Fibroblast of villous mesenchyme (primary cell): ENCODE measurements at regions not wholly inside any gene's neighbourhood (a gene's known extent, or its start where the extent isn't known, plus 50 kb on each side); places are given as distances from the start of the nearest gene placed in this dataset.
"Not testable (repeated sequence)": the region's sequence is repeated elsewhere in the genome, so short reads cannot be mapped to it uniquely, and the experiment has no call there.

Experiments
- DNase-seq: peaks from one replicate; pipeline ENCODE4 v3.0.0-alpha.2; 2010; ENCODE audit warnings: low read depth
- H3K4me3 ChIP-seq: 2 replicates; pipeline ENCODE4 v1.5.1; 2011; ENCODE audit warnings: low read depth, mild to moderate bottlenecking, low read length
- TF ChIP-seq, protein P1 (sequence below): IDR thresholded peaks from 2 replicates; pipeline ENCODE4 v1.5.1; 2012; ENCODE audit warnings: low read depth, mild to moderate bottlenecking, low read length; ENCODE audit not compliant: insufficient read depth

DNA sequence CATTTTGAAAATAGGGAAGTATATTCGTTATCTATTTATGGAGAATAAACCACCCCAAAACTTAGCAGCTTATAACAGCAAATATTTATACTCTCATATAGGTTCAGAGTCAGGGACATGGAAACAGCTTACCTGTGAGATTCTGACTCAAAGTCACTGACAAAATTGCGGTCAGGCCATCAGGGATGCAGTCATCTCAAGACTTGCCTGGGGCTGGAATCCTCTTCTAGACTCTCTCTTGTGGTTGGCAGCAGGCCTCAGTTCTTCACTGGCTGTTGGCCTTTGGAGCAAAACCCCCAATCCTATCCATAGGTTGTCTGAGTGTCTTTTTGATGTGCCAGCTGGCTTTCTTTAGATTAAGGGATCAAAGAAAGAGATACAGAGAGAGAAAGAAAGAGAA is 275.6 kb downstream of the SEC61B start:
- TF ChIP-seq, protein P1, sequence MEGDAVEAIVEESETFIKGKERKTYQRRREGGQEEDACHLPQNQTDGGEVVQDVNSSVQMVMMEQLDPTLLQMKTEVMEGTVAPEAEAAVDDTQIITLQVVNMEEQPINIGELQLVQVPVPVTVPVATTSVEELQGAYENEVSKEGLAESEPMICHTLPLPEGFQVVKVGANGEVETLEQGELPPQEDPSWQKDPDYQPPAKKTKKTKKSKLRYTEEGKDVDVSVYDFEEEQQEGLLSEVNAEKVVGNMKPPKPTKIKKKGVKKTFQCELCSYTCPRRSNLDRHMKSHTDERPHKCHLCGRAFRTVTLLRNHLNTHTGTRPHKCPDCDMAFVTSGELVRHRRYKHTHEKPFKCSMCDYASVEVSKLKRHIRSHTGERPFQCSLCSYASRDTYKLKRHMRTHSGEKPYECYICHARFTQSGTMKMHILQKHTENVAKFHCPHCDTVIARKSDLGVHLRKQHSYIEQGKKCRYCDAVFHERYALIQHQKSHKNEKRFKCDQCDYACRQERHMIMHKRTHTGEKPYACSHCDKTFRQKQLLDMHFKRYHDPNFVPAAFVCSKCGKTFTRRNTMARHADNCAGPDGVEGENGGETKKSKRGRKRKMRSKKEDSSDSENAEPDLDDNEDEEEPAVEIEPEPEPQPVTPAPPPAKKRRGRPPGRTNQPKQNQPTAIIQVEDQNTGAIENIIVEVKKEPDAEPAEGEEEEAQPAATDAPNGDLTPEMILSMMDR: no peak
- no peak overlapping the region for H3K4me3 ChIP-seq
- DNase-seq: no peak

DNA sequence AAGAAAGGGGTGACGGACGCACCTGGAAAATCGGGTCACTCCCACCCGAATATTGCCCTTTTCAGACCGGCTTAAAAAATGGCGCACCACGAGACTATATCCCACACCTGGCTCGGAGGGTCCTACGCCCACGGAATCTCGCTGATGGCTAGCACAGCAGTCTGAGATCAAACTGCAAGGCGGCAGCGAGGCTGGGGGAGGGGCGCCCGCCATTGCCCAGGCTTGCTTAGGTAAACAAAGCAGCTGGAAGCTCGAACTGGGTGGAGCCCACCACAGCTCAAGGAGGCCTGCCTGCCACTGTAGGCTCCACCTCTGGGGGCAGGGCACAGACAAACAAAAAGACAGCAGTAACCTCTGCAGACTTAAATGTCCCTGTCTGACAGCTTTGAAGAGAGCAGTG is 276.9 kb downstream of the SEC61B start:
- H3K4me3 ChIP-seq, DNase-seq: not testable (repeated sequence)

DNA sequence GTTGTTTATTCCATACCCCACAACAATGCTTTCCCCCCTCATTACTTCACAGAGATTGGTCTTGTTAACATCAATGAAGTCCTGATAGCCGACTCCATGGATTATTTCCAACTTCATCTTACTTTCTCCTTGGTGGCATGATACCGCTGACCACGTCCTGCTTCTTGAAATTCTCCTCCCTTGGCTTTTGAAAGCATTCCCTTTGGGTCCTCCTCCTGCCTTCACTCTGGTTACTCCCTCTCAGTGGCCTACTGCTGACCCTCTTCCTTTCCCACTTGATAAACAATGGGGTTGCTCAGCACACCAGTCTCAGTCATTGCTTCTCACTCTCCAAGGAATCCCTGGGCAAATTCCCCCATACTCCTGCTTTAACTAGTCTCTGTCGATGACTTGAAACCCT is 283.9 kb downstream of the SEC61B start:
- no peak for DNase-seq
- TF ChIP-seq, protein P1: no peak
- H3K4me3 ChIP-seq: no peak overlapping the region

DNA sequence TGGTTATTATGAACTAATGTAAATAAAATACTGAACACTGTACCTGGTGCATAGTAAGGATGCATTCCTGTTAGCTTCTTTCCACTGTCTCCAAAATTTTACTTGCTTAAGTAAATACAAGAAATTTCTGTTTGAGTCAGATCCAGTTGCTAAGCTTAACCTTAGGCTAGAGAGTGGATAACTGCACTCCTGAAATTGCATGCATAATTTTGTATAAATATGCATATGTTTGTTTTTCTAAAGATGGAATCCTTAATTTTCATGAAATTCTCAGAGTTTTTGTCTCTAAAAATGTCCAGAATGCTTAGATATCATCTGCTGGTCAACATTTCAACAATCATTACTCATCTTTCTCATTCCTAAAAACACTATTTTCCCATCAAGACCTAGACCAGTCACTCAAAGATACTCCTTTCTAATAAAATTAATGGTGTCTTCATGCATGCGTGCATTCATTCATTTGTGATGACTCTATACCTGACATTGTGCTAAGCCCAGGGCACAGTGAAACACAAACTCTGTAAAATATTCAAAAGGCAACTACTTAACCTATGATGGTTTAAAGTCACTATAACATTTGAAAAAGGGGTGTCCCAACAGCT is 284.8 kb downstream of the SEC61B start:
- DNase-seq: no peak
- TF ChIP-seq, protein P1: no peak

DNA sequence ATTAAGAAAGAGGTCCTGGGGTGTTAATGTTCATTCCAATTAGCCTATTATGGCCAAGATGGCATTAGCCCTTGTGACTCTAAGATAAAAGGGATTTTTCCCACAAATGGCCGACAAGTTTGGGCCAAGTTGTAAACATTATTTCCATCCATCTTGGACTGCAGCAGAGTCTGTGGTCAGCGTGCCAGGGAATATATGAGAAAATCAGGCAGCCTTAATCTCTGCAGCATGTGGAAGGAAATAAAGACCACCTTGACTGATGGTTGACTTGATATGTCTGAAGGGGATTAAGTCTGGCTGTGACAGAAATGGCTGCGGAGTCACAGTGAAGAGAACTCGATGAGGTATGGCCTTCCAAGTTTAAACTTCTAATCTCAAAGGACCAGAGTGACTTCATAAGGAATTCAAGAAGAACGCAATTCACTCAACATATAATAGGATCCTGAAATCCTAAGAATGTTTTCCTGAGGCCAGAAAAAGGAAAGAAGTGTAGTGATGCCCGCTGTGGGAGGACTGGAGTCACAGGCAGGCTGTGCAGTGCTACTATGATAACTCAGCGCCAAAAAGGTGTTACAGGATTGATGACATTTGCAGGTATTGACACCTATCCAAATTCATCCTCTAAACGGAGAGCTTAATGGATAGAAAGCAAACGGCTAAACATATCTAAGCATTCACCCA is 287.1 kb downstream of the SEC61B start:
- H3K4me3 ChIP-seq: no peak overlapping the region
- no peak for DNase-seq
- TF ChIP-seq, protein P1: no peak

More for the DNA sequence above, 284.8 kb downstream of the SEC61B start:
- no peak overlapping the region for H3K4me3 ChIP-seq

DNA sequence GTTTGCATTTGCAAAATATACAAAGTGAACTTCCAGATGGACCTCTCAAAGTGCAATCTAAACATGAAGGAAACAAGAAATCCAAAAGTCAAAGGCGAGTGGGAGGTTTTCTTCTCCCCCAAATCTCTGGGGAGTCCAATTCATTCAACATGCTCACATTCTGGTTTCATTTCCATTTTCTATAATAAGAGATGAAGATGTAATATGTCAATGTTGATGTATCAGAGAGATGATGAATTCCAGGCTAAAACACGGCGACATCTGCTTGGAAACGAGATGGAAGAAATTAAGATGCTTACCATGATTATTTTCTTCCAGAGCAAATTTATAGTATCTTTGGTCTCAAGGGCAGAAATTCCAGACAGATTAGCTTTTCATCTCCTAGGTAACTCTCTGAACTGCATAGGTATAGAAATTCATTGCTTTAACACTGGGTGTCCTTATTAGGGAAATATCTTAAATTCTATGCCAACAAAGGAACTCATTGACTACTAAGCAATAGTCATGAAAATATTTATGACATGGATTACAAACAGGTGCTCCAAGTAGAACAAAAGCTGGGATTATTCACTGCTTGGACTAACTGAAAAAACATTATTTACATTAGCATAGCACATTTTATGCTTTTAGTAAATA is 287.9 kb downstream of the SEC61B start:
- DNase-seq: no peak
- TF ChIP-seq, protein P1: no peak
- H3K4me3 ChIP-seq: no peak overlapping the region

DNA sequence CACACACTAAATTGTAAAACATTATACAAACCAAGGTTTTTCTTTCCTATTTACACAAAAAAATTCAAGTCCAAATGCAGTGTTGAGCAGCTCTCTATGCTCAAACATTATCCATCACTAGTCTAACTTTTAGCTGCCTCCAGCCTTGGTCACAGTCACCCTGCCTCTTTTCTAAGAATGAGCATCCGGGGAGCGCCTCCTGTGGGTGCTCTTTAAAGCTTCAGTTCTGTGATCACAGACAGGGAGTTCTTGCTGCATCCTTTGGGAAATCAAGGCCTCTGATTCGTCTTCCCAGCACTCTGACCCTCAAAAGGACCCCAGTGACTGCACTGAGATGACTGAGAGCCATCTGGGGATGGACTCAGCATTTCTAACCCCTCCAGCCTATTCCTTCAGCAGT is 289.6 kb downstream of the SEC61B start:
- TF ChIP-seq, protein P1: no peak
- H3K4me3 ChIP-seq: no peak overlapping the region
- no peak for DNase-seq
